ENCODE measurements at regions not wholly inside any gene's neighbourhood (a gene's known extent, or its start where the extent isn't known, plus 50 kb on each side); places are given as distances from the start of the nearest gene placed in this dataset.

DNA sequence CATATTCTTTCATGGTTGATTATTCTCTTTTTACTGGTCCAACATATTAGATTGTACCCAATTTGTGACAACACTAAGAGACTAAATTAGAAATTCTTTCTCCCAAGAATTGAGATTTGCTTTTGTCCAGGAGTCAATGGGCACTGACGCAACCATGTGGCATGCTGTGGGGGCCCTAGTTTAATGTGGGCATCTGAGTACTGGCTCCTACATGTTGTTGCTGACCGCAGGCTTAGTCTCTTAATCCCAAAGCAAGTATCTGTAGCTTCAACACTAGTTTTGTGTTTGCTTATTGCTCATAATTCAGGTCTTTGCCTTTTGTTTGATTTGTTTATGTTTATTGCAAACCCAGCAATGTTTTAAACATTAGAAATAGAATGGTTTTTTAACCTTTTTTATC, 263.4 kb upstream of the NDST4 start:
- intact Hi-C loops (cut with DNase I; ENCODE audit: low total_unique reads), result no loop called here
- Histone ChIP-seq H3K27me3 (no peaks in the 10 kb centered on the region), H3K27ac (no peak overlapping the region)

DNA sequence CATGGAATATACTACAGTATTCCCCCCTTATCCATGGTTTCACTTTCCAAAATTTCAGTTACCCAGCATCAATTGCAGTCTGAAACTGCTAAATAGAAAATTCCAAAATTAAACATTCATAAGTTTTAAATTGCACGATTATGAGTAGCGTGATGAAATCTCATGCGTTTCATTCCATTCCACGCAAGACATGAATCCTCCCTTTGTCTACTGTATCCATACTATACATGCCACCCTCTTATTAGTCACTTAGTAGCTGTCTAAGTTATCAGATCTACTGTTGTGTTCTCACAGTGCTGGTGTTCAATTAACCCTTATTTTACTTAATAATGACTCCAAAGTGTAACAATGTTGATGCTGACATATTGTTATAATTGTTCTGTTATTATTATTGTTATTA, 261.2 kb upstream of the NDST4 start:
- no peak overlapping the region for H3K27ac ChIP-seq
- 91 to 98% (median 94%) methylated on average over 4 of the region's 4 CpGs for WGBS, 5 donors
- no peak overlapping the region for H3K4me3 ChIP-seq
- H3K27me3 ChIP-seq, result no peaks in the 10 kb centered on the region
- H3K4me1 ChIP-seq, result no peaks in the 10 kb centered on the region
- intact Hi-C loops (cut with DNase I; ENCODE audit: low total_unique reads), result no loop called here
- no peaks in the 10 kb centered on the region for H3K36me3 ChIP-seq
- H3K9me3 ChIP-seq, result no peaks in the 10 kb centered on the region
- TF ChIP-seq POLR2A (IDR thresholded peaks at IDR 0.05), result no peak
- TF ChIP-seq POLR2AphosphoS5 (IDR thresholded peaks at IDR 0.05), result no peak
- TF ChIP-seq, protein P1, sequence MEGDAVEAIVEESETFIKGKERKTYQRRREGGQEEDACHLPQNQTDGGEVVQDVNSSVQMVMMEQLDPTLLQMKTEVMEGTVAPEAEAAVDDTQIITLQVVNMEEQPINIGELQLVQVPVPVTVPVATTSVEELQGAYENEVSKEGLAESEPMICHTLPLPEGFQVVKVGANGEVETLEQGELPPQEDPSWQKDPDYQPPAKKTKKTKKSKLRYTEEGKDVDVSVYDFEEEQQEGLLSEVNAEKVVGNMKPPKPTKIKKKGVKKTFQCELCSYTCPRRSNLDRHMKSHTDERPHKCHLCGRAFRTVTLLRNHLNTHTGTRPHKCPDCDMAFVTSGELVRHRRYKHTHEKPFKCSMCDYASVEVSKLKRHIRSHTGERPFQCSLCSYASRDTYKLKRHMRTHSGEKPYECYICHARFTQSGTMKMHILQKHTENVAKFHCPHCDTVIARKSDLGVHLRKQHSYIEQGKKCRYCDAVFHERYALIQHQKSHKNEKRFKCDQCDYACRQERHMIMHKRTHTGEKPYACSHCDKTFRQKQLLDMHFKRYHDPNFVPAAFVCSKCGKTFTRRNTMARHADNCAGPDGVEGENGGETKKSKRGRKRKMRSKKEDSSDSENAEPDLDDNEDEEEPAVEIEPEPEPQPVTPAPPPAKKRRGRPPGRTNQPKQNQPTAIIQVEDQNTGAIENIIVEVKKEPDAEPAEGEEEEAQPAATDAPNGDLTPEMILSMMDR (IDR thresholded peaks at IDR 0.05), result no peak
- TF ChIP-seq EP300 (IDR thresholded peaks at IDR 0.05), result no peak
- no peak for DNase-seq

More for the DNA sequence above, 263.4 kb upstream of the NDST4 start:
- TF ChIP-seq POLR2A (IDR thresholded peaks at IDR 0.05), result no peak
- TF ChIP-seq POLR2AphosphoS5 (IDR thresholded peaks at IDR 0.05), result no peak
- no peak for TF ChIP-seq EP300 (IDR thresholded peaks at IDR 0.05)
- TF ChIP-seq, protein P1 (IDR thresholded peaks at IDR 0.05), result no peak
- DNase-seq, result no peak
- no peaks in the 10 kb centered on the region for H3K9me3 ChIP-seq
- H3K4me3 ChIP-seq, result no peak overlapping the region
- 65 to 87% (median 83%) methylated on average over 2 of the region's 2 CpGs for WGBS, 5 donors
- H3K36me3 ChIP-seq, result no peaks in the 10 kb centered on the region
- no peaks in the 10 kb centered on the region for H3K4me1 ChIP-seq

- Histone ChIP-seq H3K36me3 (no peaks in the 10 kb centered on the region), H3K9me3 (peaks cover 0 to 8% (median 4%) of the 10 kb centered on the region in 4 donors), H3K27ac (no peak overlapping the region), H3K4me1 (no peaks in the 10 kb centered on the region), H3K4me3 (no peak overlapping the region), H3K27me3 (no peaks in the 10 kb centered on the region)
- WGBS, 5 donors, result 75 to 85% (median 76%) methylated on average over 3 of the region's 3 CpGs
- TF ChIP-seq EP300 (IDR thresholded peaks at IDR 0.05) (no peak), POLR2AphosphoS5 (IDR thresholded peaks at IDR 0.05) (no peak), POLR2A (IDR thresholded peaks at IDR 0.05) (no peak)
- TF ChIP-seq, protein P1 (IDR thresholded peaks at IDR 0.05), result no peak
- no peak for DNase-seq
- intact Hi-C loops (cut with DNase I; ENCODE audit: low total_unique reads), result no loop called here
These were observed 257.1 kb upstream of the NDST4 start for GRCh38 chr4:115370490-115370889.

- peaks cover 0 to 11% (median 5%) of the 10 kb centered on the region in 4 donors for H3K9me3 ChIP-seq
- 74 to 83% (median 78%) methylated on average over 3 of the region's 3 CpGs for WGBS, 5 donors
- H3K27ac ChIP-seq, result no peak overlapping the region
- DNase-seq, result no peak
- TF ChIP-seq EP300 (IDR thresholded peaks at IDR 0.05), result no peak
- no peaks in the 10 kb centered on the region for H3K27me3 ChIP-seq
- intact Hi-C loops (cut with DNase I; ENCODE audit: low total_unique reads), result no loop called here
- no peaks in the 10 kb centered on the region for H3K36me3 ChIP-seq
- H3K4me1 ChIP-seq, result no peaks in the 10 kb centered on the region
- H3K4me3 ChIP-seq, result no peak overlapping the region
These were observed 256.6 kb upstream of the NDST4 start for GRCh38 chr4:115370012-115370411.

DNA sequence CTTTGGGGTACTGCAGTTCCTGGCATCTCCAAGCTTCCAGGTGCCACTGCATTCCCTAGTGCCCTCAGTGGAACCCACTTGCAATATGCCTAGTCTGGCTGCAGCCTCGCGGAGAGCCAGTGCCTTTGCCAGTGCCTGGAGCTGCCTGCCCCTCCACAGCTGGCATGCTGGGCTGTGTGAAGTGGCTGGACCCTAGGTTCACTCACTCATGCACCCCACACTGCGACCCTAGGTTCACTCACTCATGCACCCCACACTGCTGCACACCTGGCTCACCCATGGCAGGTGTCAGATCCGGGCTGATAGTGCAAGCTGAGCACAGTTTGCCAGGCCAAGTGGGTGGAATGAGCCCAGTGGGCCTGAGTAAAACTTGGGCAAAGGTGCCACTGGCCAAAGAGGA, 253.0 kb upstream of the NDST4 start:
- no peak for TF ChIP-seq POLR2A (IDR thresholded peaks at IDR 0.05)
- no peak for TF ChIP-seq EP300 (IDR thresholded peaks at IDR 0.05)
- TF ChIP-seq, protein P1 (IDR thresholded peaks at IDR 0.05), result no peak
- TF ChIP-seq POLR2AphosphoS5 (IDR thresholded peaks at IDR 0.05), result no peak
- intact Hi-C loops (cut with DNase I; ENCODE audit: low total_unique reads), result no loop called here
- Histone ChIP-seq H3K4me1 (no peaks in the 10 kb centered on the region), H3K27me3 (no peaks in the 10 kb centered on the region), H3K4me3 (no peak overlapping the region), H3K9me3 (peaks cover 0 to 11% (median 5%) of the 10 kb centered on the region in 4 donors), H3K27ac (no peak overlapping the region), H3K36me3 (no peaks in the 10 kb centered on the region)
- WGBS, 5 donors, result 69 to 88% (median 87%) methylated on average over 2 to 4 of the region's 4 CpGs
- no peak for DNase-seq
